ENCODE measurements at regions not wholly inside any gene's neighbourhood (a gene's known extent, or its start where the extent isn't known, plus 50 kb on each side); places are given as distances from the start of the nearest gene placed in this dataset.
"Not testable (repeated sequence)": the region's sequence is repeated elsewhere in the genome, so short reads cannot be mapped to it uniquely, and the experiment has no call there.

DNA sequence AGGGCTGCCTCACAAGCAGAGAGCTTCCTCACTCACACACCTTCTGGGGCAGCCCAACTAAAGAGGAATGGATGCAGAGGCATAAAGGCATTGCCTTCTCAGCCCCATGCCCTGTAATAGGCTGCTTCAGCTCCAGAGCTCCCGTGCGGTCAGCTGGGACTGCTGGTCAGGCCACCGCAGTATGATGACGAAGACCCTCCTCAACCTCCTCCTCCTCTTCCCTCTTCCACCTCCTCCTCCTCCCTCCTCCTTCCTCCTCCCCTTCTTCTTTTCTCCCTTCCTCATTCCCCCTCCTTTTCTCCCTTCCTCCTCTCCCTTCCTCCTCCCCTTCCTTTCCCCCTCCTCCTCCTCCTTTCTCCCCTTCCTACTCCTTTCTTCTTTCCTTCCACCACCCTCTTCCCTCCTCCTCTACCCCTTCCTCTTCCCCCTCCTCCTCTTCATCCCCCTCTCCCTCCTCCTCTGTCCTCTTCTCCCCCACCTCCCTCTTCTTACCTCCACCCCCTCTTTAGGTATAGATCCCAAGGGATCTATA, 465.3 kb upstream of the CDH4 start:
- DNase-seq, result no peak

GRCh38 chr20:60787276-60787675, 464.8 kb upstream of the CDH4 start:
- DNase-seq, result no peak

DNA sequence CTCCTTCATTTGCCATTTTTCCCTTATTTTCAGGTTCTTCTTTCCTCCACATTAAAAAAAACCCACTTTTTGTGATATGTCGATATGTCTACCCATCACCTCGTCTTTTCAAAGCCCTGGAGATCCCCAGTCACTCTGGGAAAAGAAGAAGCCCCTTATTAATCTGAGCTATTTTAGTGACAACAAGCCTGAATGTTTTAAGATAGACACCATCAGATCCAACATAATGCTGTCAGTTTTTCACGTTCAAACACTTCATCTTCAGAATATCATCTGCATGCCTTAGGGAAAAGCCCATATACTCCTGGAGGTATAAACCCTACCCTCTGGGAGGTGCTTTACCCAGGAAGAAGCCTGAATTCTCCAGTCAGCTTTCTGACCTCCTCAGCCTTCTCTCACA, 464.0 kb upstream of the CDH4 start:
- DNase-seq, result no peak

GRCh38 chr20:60789399-60789798, 462.7 kb upstream of the CDH4 start:
- DNase-seq, result no peak

DNA sequence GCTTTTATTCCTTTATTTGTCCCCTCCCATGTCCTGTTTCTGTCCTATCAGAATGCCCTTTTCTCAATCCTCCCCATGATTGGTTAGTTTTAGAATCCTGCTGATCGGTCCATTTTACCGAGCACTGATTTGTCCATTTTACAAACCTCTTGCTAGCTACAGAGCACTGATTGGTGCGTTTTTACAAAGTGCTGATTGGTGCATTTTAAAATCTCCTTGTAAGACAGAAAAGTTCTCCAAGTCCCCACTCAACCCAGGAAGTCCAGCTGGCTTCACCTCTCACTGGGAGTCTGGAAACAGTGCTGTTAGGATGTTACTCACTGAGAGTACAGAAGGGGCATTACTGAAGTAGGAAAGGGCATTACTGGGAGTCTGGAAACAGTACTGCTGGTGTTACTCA, 461.7 kb upstream of the CDH4 start:
- not testable (repeated sequence) for DNase-seq

GRCh38 chr20:60791823-60792222, 460.2 kb upstream of the CDH4 start:
- no peak for DNase-seq

DNA sequence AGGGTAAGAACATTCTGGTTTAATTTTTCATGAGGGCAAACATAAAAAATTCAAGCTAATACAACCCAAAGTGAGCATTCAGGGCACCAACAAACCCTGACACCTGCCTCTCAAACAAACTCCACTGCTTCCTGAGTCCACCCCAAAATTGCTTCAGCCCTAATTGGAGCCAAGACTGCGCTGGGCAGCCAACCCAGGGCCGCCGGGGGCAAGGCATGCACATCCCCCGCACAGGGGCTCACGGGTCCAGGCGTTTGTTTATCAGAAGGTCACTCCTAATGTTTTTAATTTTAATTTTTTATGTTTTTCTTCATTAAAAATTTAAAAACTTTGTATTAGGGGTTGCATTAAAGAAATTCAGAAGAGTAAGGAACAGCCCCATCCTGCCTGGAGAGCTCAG, 459.1 kb upstream of the CDH4 start:
- no peak for DNase-seq

- DNase-seq, result no peak
Observed at GRCh38 chr20:60794674-60795073, 457.4 kb upstream of the CDH4 start.

DNA sequence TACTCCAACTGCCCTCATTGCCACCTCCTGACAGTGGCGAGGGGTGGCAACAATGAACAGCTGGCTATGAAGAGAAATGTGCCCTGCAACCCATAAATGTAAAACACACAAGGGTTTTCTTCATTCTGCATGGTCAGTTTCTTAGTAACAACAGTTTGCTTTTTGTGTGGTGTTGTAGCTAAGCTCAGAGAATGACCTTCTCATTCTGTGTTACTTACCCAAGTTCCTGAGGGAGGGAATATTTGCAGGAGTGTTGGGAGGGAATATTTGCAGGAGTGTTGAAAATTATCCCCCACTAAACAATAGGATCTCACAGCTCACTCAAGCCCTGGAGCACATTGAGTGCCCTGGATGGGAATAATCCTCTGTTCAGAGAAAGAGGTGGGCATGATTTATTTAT, 456.4 kb upstream of the CDH4 start:
- no peak for DNase-seq

DNA sequence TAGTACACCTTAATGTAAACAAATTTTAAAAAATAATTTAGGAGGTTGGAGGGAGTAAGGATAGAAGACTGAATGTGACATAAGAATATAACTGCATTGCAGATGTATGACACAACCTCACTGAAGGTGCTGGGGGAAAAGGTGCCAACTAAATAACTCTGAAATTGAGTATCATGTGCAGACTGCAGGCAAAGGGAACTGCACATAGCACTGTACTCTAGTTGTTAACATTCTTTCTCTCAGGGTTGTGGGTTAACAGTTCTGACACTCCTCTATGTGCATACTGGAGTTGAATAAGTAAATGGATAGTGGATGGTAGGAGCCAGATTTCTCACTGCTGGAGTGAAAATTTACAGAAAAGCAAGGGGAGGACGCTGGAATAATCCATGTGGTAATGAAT, 451.9 kb upstream of the CDH4 start:
- DNase-seq, result no peak

- no peak for DNase-seq
Observed at GRCh38 chr20:60802676-60803075, 449.4 kb upstream of the CDH4 start.

DNA sequence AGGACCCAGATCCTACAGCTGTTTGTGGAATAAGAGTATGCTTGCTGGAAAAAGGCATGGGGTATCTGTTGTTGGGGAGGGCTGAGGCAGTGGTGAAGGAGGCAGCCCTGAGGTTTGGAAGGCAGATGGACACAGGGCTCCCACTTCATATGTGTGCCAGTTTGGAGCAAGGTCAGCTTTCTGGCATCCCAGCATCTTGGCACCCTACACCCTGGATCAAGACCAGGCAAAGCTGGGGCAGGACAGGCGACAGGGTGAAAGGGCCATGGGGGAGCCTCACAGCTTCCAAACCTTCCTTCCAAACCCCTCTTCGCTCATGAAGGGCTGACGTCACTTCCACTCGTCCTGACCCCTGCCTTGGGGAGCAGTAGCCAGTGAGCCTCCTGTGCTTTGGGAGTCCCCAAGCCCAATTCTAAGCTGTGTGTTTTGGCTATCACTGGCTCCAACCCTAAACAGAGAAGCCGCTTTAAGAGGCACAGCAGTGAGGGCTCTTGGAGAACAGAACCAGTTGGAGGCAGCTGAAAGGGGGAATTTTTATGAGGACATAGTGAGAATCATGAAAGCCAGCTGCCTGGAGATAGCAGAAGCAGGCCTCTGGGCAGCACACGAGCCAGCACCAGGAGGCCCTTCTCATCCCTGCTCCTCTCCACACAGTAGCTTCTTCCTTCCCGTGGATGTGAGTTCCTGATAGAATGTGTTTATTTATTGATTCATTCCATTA, 448.6 kb upstream of the CDH4 start:
- no peak for DNase-seq

DNA sequence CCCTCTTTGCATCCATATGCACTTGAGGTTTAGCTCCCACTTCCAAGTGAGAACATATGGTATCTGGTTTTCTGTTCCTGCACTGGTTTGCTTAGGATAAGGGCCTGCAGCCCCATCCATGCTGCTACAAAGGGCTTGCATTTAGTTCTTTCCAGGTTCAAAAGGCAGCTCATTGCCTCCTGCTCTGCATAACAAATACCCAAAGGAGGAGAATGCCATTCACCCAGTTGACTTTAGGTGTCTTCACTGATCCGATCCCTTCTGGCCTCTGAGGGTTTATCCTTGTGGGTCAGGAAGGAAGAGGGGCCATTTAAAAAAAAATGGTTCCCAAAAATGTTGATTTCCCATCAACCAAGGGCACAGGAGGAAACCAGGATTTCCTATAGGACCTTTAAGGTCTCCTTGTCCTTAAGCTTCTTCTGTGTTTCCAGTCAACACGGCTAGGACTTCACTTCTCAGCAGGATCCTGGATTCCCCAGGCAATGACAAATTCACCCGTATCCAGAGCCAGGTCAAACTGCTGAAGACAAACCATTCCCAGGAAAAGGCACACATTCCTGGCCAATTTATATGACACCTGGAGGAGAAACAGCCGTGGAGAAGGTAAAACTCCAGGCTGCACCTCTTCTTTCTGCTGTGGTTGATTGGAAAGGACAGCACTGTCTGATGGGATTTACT, 447.7 kb upstream of the CDH4 start:
- DNase-seq, result no peak

GRCh38 chr20:60804918-60805630, 447.0 kb upstream of the CDH4 start:
- DNase-seq, result no peak

DNA sequence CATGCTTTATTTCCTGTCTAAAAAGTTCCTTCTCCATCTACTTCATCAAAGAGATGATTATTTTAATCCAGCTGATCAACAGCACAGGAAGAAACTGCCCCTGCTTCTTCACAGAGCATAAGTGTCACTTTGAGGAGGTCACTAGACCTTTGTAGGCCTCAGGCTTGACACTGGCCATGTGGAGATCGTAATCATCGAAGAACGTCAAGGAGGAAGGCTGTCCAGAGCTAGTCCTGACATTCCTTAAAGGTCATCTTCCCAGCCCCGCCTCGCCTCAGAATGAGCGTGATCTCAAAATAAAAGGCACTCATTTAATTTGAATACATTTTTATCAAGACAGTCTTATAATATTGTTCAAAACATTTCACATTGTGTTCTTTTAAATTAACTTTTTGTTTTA, 445.7 kb upstream of the CDH4 start:
- DNase-seq, result no peak

- no peak for DNase-seq
Observed at GRCh38 chr20:60806824-60807223, 445.2 kb upstream of the CDH4 start.

GRCh38 chr20:60808003-60808672, 443.9 kb upstream of the CDH4 start:
- DNase-seq, result no peak

DNA sequence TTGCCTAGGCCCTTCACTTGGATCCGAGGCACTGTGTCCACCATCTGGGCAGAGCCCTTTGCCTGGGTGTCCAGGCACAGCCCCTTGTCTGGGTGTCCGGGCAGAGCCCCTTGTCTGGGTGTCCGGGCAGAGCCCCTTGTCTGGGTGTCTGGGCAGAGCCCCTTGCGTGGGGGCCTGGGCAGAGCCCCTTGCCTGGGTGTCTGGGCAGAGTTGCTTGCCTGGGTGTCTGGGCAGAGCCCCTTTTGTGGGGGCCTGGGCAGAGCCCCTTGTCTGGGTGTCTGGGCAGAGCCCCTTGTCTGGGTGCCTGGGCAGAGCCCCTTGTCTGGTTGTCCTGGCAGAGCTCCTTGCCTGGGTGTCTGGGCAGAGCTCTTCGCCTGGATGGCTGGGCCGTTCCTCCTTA, 443.4 kb upstream of the CDH4 start:
- DNase-seq, result no peak

GRCh38 chr20:60810561-60810960, 441.5 kb upstream of the CDH4 start:
- DNase-seq, result no peak

GRCh38 chr20:60812561-60812960, 439.5 kb upstream of the CDH4 start:
- no peak for DNase-seq

- DNase-seq, result no peak
Observed at GRCh38 chr20:60813066-60813465, 439.0 kb upstream of the CDH4 start.

DNA sequence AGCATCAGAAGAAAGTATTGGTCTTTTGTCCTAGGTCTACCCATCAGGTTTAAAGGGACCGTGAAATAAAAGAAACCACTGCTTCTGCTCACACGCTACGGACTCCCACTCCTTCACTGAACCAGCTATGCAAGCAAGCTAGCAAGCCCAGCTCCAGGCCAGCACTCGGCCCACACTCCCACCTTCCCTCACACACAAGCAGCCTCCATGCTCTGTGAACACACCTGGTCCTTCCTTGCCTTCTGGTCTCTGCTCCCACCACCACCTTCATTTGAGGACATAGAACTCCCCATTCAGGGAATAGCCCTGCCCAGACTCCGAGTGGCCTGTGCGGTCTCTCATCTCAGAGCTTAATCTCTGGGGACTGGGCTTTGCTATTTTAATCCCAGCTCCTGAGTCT, 436.4 kb upstream of the CDH4 start:
- no peak for DNase-seq

DNA sequence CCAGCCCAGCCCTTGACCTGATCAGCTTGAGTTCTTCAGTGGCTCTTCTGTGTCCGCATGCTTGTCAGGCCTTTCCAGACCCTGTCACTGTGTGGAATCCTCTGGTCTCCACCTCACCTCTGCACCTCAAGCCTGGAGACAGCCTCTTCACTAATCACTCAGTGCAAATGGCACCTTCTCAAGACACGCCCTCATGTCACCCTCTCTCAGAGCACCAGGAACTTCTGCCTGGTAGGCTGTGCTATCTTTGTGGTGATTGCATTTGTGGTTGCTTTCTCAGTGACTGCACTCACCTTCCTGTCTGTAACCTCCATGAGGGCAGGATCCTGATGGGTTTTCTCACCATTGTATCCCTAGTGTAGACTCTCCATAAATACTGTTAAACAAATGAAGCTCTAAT, 435.2 kb upstream of the CDH4 start:
- no peak for DNase-seq
